ENCODE measurements at regions not wholly inside any gene's neighbourhood (a gene's known extent, or its start where the extent isn't known, plus 50 kb on each side); places are given as distances from the start of the nearest gene placed in this dataset.
"Not testable (repeated sequence)": the region's sequence is repeated elsewhere in the genome, so short reads cannot be mapped to it uniquely, and the experiment has no call there.

- no peak for DNase-seq
Observed at GRCh38 chr20:48530957-48531356, 296.8 kb downstream of the PREX1 start.

DNA sequence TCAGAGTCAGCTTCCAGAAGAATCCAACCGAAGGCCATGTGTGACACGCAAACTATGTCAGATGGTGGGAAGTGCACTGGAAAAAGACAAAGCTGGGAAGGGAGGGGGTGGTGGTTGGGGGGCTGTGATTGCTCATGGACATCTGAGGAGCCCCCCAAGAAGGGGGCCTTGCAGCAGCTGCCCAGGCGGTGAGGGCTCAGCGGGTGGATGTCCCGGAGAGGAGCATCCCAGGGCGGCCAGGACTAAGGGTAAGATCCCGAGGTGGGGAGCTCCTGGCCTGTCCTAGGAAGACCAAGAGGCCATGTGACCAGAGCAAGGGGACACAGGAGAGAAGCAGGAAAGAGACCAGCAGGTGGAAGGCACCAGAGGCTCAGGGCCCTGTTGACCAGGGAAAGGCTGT is 299.5 kb downstream of the PREX1 start:
- DNase-seq, result no peak

GRCh38 chr20:48527771-48528170 is 300.0 kb downstream of the PREX1 start:
- no peak for DNase-seq

- no peak for DNase-seq
Observed at GRCh38 chr20:48526936-48527335, 300.9 kb downstream of the PREX1 start.

DNA sequence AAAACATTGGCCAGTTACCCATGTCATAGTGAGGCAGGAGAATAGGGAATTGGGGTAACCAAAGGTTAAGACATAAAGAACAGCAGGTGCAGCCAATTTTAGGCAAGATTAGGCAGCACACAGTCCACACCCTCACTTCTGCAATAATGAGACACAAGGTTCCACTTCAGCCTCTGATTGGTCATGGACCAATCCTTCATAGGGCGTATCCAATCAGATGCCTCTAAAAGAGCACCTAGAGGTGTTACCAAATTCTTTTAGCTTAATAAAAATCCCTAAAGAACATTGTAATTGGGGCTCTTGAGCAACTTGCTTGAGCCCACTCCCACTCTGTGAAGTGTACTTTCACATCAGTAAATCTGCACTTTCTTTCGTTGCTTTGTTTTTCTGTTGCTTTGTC is 302.4 kb downstream of the PREX1 start:
- no peak for DNase-seq

DNA sequence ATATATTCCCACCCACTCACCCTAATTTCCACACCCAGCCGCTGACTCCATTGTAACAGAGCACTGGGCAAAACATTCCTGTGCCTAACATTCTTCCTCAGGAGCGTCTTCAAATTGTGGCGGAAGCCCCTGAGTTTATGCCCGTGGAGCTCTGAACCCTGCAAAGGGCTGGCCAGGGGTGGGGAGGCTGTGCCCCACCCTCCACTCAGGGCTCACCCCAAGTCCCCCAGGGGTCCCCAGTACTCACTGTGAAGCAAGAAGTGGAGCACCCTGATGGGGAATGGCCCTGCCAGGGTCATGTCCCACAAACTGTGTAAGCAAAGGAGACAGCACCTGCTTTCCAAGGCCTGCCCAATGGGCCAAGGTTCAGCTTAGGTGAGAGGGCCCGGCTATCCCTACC is 303.2 kb downstream of the PREX1 start:
- DNase-seq, result no peak

DNA sequence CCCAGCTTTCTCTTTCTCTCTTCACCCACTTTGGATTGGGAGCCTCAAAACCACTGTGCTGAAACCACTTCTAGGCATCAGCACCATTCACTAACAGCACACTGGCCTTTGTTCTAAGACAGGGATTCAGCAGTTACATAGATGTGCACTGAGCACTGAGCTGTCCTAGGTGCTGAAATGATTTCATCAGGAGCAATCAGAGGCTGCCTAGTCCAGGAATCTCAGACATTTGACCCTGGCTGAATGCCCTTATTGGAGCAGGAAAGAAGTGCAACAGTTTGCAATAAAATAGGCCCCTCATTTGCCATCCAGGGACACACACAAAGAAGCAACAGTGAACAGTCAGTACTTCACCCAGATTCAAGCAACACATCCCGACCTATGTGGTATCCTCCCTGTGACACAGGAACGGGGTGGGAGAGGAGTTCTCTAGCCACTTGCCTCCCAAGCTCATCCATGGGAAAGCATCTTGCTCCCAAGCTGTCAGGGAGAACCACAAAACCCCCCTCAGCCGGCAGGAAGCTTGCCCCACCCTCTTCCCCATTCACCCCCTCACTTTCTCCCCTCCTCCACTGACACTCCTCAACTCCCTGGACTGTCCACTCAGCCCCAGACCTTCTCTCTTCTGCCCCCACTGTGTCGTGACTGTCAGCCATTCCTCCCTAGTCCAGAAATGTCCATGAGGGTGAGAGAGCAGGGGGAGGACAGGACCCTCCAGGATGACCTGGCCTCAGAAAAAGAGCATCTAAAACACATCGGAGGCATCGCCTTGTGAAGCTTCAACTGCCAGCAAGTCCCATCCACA is 304.4 kb downstream of the PREX1 start:
- peak; percentile 87 for DNase-seq

GRCh38 chr20:48521121-48521520 is 306.7 kb downstream of the PREX1 start:
- no peak for DNase-seq

DNA sequence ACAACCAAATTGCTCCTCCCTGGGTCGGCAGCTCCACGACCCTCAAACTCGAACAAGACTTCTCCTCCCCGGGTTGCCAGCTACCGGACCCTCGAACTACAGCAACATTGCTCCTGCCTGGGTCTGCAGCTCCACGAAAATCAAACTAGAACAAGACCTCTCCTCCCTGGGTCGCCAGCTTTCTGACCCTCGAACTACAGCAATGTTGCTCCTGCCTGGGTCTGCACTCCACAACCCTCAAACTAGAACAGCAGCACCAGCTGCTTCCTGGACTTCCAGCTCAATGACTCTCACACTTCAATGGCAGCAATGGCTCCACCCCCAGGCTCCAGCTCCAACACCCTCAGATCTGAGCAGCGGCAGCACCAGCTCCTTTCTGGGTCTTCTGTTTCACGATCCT is 311.6 kb downstream of the PREX1 start:
- DNase-seq, result peak; percentile 62

- DNase-seq, result not testable (repeated sequence)
Observed at GRCh38 chr20:48514577-48514976, 313.2 kb downstream of the PREX1 start.

DNA sequence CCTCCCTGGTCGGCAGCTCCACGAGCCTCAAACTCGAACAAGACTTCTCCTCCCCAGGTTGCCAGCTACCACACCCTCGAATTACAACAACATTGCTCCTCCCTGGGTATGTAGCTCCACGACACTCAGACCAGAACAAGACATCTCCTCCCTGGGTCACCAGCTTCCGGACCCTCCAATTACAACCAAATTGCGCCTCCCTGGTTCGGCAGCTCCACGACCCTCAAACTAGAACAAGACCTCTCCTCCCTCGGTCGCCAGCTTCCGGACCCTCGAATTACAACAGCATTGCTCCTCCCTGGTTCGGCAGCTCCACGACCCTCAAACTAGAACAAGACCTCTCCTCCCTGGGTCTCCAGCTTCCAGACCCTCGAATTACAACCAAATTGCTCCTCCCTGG is 315.3 kb downstream of the PREX1 start:
- not testable (repeated sequence) for DNase-seq

DNA sequence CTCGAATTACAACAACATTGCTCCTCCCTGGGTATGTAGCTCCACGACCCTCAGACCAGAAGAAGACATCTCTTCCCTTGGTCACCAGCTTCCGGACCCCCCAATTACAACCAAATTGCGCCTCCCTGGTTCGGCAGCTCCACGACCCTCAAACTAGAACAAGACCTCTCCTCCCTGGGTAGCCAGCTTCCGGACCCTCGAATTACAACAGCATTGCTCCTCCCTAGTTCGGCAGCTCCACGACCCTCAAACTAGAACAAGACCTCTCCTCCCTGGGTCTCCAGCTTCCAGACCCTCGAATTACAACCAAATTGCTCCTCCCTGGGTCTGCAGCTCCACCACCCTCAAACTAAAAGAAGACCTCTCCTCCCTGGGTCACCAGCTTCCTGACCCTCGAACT is 322.7 kb downstream of the PREX1 start:
- DNase-seq, result not testable (repeated sequence)

- DNase-seq, result no peak
Observed at GRCh38 chr20:48503166-48503815, 324.5 kb downstream of the PREX1 start.

- no peak for DNase-seq
Observed at GRCh38 chr20:48502758-48503157, 325.0 kb downstream of the PREX1 start.

DNA sequence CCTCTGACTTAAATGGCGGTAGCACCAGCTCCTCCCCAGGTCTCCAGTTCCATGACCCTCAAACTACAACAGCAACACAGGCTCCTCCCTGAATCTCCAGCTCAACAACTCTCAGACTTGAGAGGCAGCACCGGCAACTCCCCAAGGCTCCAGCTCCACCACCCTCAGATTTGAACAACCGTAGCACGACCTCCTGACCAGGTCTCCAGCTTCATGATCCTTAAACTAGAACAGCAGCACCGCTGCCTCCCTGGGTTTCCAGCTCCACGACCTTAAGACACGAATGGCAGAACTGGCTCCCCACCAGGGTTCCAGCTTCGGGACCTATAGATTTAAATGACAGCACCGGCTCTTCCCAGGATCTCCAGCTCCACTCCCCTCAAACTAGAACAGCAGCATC is 325.8 kb downstream of the PREX1 start:
- DNase-seq, result no peak

- DNase-seq, result not testable (repeated sequence)
Observed at GRCh38 chr20:48500900-48501299, 326.9 kb downstream of the PREX1 start.

DNA sequence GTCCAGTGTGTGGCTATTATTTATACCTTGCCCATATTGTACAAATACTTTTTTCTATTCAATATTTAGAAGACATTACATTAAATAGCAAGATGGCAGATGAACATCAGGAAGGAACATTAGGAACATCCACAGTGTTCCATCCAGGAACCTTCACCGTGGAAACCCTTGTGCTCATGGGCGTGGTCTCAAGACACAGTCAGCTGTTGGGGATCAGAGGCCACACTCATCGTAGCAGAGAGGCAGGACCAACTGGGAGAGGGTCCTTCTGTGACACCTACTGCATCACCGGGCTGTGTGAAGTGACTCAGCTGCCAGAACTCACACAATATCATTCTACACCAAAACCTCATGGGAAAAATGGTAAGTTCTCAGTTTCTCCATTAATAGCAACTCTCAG is 328.9 kb downstream of the PREX1 start:
- DNase-seq, result not testable (repeated sequence)

DNA sequence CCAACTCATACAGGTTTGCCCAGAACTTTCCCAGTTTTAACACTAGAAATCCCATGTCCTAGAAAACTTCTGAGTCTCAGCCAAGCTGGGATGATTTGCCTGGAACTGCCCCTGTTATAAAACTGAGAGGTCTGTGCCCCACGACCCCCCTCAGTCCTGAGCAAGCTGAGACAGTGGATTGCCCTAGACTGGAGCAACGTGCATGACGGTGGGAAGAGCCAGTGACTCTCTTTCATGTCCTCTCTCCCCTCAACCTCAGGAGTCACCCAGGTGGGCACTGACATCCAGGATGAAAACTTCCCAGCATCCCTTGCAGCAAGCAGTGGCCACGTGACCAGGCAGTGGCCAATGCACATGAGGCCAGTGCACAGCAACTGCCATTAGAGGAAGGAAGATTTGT is 329.7 kb downstream of the PREX1 start:
- not testable (repeated sequence) for DNase-seq

- DNase-seq, result no peak
Observed at GRCh38 chr20:48493966-48494365, 333.8 kb downstream of the PREX1 start.

- DNase-seq, result not testable (repeated sequence)
Observed at GRCh38 chr20:48493331-48493730, 334.5 kb downstream of the PREX1 start.

- DNase-seq, result no peak
Observed at GRCh38 chr20:48492715-48493070, 335.1 kb downstream of the PREX1 start.

GRCh38 chr20:48492015-48492714 is 335.6 kb downstream of the PREX1 start:
- DNase-seq, result no peak

DNA sequence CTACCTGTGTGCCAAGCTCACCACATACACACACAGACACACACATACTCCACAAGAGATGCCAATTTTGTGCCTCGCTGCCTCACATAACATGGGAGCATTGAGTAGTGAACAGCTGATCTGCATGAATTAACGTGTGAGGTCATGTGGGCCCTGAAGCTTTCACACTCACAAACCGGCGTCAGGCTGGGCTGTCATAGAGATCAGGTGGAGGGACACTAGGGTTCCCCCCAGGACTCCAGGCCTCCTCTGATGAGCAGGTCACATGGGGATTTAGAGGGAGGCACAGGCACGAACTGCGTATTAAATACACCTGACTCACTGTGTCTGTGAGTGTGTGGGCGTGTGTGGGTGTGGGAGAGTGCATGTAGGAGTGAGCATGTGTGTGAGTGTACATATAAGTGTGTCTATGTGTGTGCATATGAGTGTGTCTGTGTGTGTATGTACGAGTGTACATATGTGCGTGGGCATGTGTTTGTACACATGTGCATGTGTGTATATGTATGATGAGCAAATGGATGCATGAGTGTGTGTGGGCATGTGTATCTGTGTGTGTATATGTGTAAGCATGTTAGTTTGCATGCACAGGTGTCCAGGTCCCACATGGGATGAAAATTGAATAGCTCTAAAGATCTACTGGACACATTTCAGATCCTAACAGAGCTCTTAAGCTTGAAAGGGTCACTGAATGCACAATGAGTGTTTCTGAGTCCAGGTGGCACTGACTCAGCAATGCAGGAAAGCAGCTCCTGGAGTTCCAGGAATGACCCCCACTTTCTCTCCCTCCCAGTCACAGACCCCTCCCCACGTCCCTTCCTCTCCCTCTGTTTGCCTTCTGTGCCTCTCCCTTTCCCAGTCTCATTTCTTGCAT is 336.6 kb downstream of the PREX1 start:
- no peak for DNase-seq

Measured in dermis blood vessel endothelial cell (primary cell).